Smooth muscle cell (in vitro differentiated cells): ENCODE measurements at regions not wholly inside any gene's neighbourhood (a gene's known extent, or its start where the extent isn't known, plus 50 kb on each side); places are given as distances from the start of the nearest gene placed in this dataset.
"Not testable (repeated sequence)": the region's sequence is repeated elsewhere in the genome, so short reads cannot be mapped to it uniquely, and the experiment has no call there.

ENCODE experiments used
- DNase-seq: peaks from one replicate; lab custom pipeline; 2025; ENCODE audit not compliant: unreplicated experiment; lab: John Stamatoyannopoulos, UW
- H2AFZ ChIP-seq: fragments of 200-600 bp; sonication (generic); 2 replicates; pipeline ENCODE4 v1.6.0; 2016; ENCODE audit warnings: antibody characterized with exemption, low read depth, mild to moderate bottlenecking
- H3F3A ChIP-seq: fragments of 200-600 bp; sonication (generic); 2 replicates; pipeline ENCODE4 v1.6.0; 2017; ENCODE audit warnings: antibody characterized with exemption, low read depth
- H3K27ac ChIP-seq: fragments of 200-600 bp; sonication (generic); 2 replicates; pipeline ENCODE4 v1.5.1; 2016; ENCODE audit warnings: low read depth, mild to moderate bottlenecking
- H3K27me3 ChIP-seq: fragments of 200-600 bp; sonication (generic); 2 replicates; pipeline ENCODE4 v1.6.1; 2016; ENCODE audit warnings: low read depth, mild to moderate bottlenecking
- H3K36me3 ChIP-seq: fragments of 200-600 bp; sonication (generic); 2 replicates; pipeline ENCODE4 v1.5.1; 2016; ENCODE audit warnings: low read depth
- H3K4me1 ChIP-seq: fragments of 200-600 bp; sonication (generic); 2 replicates; pipeline ENCODE4 v1.5.1; 2016; ENCODE audit warnings: low read depth
- H3K4me2 ChIP-seq: fragments of 200-600 bp; sonication (generic); 2 replicates; pipeline ENCODE4 v1.6.0; 2016; ENCODE audit warnings: mild to moderate bottlenecking
- H3K4me3 ChIP-seq: fragments of 200-600 bp; sonication (generic); 2 replicates; pipeline ENCODE4 v1.5.1; 2016; ENCODE audit warnings: mild to moderate bottlenecking
- H3K79me2 ChIP-seq: fragments of 200-600 bp; sonication (generic); 2 replicates; pipeline ENCODE4 v1.6.0; 2016; ENCODE audit warnings: low read depth, mild to moderate bottlenecking
- H3K9ac ChIP-seq: fragments of 200-600 bp; sonication (generic); 2 replicates; pipeline ENCODE4 v1.6.0; 2016; ENCODE audit warnings: low read depth
- H3K9me3 ChIP-seq: fragments of 200-600 bp; sonication (generic); replicated peaks from 2 replicates; pipeline ENCODE4 v1.5.1; 2016; ENCODE audit warnings: low read depth
- H4K20me1 ChIP-seq: fragments of 200-600 bp; sonication (generic); 2 replicates; pipeline ENCODE4 v1.6.0; 2016; ENCODE audit warnings: low read depth
- CTCF ChIP-seq: fragments of 200-600 bp; sonication (generic); IDR thresholded peaks from 2 replicates; pipeline ENCODE4 v1.5.1; 2017; ENCODE audit warnings: borderline replicate concordance, mild to moderate bottlenecking, antibody characterized with exemption; ENCODE audit not compliant: insufficient read depth, poor library complexity, severe bottlenecking
- WGBS: methylation state at CpG from one replicate; pipeline ENCODE4 v1.1.7; 2016; ENCODE audit warnings: low lambda C conversion rate; 5-methylcytosine and 5-hydroxymethylcytosine counted together

- Histone ChIP-seq H3K27ac (no peak overlapping the region), H3K9me3 (no peaks in the 10 kb centered on the region), H3K27me3 (no peaks in the 10 kb centered on the region), H3K36me3 (no peaks in the 10 kb centered on the region), H4K20me1 (no peaks in the 10 kb centered on the region), H3F3A (no peaks in the 10 kb centered on the region), H3K4me3 (no peak overlapping the region), H2AFZ (no peak overlapping the region), H3K79me2 (no peaks in the 10 kb centered on the region), H3K4me1 (no peaks in the 10 kb centered on the region), H3K9ac (no peak overlapping the region), H3K4me2 (no peak overlapping the region)
- no peak for DNase-seq
- TF ChIP-seq CTCF, result no peak
These were observed 311.9 kb downstream of the COL11A1 start for GRCh38 chr1:102796429-102796828.

GRCh38 chr1:102790997-102791396 lies 317.3 kb downstream of the COL11A1 start:
- no peaks in the 10 kb centered on the region for H3K27me3 ChIP-seq
- TF ChIP-seq CTCF, result peak; percentile 29
- no peak overlapping the region for H3K9ac ChIP-seq
- no peak overlapping the region for H3K27ac ChIP-seq
- DNase-seq, result no peak
- H2AFZ ChIP-seq, result no peak overlapping the region
- H3K36me3 ChIP-seq, result no peaks in the 10 kb centered on the region
- H3K79me2 ChIP-seq, result no peaks in the 10 kb centered on the region
- H4K20me1 ChIP-seq, result no peaks in the 10 kb centered on the region
- no peak overlapping the region for H3K4me2 ChIP-seq
- no peak overlapping the region for H3K4me3 ChIP-seq
- H3F3A ChIP-seq, result no peaks in the 10 kb centered on the region
- no peaks in the 10 kb centered on the region for H3K9me3 ChIP-seq
- no peaks in the 10 kb centered on the region for H3K4me1 ChIP-seq

- not testable (repeated sequence) for H3K27ac ChIP-seq, H3K36me3 ChIP-seq, H3K4me3 ChIP-seq, DNase-seq, H3K9me3 ChIP-seq, H2AFZ ChIP-seq, H3F3A ChIP-seq, H3K9ac ChIP-seq, H3K4me1 ChIP-seq, H3K4me2 ChIP-seq, H3K27me3 ChIP-seq, H3K79me2 ChIP-seq, H4K20me1 ChIP-seq
- WGBS, result 74% methylated on average over 2 of the region's 2 CpGs
These were observed 318.4 kb downstream of the COL11A1 start for GRCh38 chr1:102789951-102790350.

GRCh38 chr1:102783487-102783886 lies 324.8 kb downstream of the COL11A1 start:
- Histone ChIP-seq H3K27ac (no peak overlapping the region), H3F3A (no peaks in the 10 kb centered on the region), H4K20me1 (no peaks in the 10 kb centered on the region), H2AFZ (no peak overlapping the region), H3K4me1 (no peaks in the 10 kb centered on the region), H3K4me2 (no peak overlapping the region), H3K9ac (no peak overlapping the region), H3K36me3 (no peaks in the 10 kb centered on the region), H3K9me3 (no peaks in the 10 kb centered on the region), H3K27me3 (no peaks in the 10 kb centered on the region), H3K4me3 (no peak overlapping the region), H3K79me2 (no peaks in the 10 kb centered on the region)
- TF ChIP-seq CTCF, result no peak
- DNase-seq, result no peak
- WGBS, result 74% methylated on average over 3 of the region's 3 CpGs
